RWPE1 (cell line): ENCODE measurements at regions not wholly inside any gene's neighbourhood (a gene's known extent, or its start where the extent isn't known, plus 50 kb on each side); places are given as distances from the start of the nearest gene placed in this dataset.

Experiments used
- CTCF ChIA-PET: fragments of 350-600 bp; sonication (Branson Sonifier 250); formaldehyde crosslinking; extraction: SDS; loops from one replicate; lab custom pipeline; 2021; lab: Yijun Ruan, JAX
- POLR2A ChIA-PET: fragments of 400-600 bp; formaldehyde crosslinking; extraction: SDS; loops from one replicate; lab custom pipeline; 2020; ENCODE audit warnings: antibody characterized with exemption; ENCODE audit not compliant: low non-redundant PET; lab: Yijun Ruan, JAX
- DNase-seq: peaks from one replicate; pipeline ENCODE4 v3.0.0; 2012; ENCODE audit warnings: low spot score
- H3K27ac ChIP-seq: fragments of 450-650 bp; 2 replicates; pipeline ENCODE4 v1.5.1; 2017
- TF ChIP-seq, protein P1 (sequence below): fragments of 450-650 bp; conservative IDR thresholded peaks from 2 replicates; pipeline ENCODE4 v1.5.1; 2017; ENCODE audit warnings: low read depth, mild to moderate bottlenecking

GRCh38 chr14:66311058-66311457 is 175.1 kb upstream of the CCDC196 start:
- no peak overlapping the region for H3K27ac ChIP-seq
- DNase-seq = no peak

GRCh38 chr14:66311990-66312389 is 174.2 kb upstream of the CCDC196 start:
- TF ChIP-seq, protein P1, sequence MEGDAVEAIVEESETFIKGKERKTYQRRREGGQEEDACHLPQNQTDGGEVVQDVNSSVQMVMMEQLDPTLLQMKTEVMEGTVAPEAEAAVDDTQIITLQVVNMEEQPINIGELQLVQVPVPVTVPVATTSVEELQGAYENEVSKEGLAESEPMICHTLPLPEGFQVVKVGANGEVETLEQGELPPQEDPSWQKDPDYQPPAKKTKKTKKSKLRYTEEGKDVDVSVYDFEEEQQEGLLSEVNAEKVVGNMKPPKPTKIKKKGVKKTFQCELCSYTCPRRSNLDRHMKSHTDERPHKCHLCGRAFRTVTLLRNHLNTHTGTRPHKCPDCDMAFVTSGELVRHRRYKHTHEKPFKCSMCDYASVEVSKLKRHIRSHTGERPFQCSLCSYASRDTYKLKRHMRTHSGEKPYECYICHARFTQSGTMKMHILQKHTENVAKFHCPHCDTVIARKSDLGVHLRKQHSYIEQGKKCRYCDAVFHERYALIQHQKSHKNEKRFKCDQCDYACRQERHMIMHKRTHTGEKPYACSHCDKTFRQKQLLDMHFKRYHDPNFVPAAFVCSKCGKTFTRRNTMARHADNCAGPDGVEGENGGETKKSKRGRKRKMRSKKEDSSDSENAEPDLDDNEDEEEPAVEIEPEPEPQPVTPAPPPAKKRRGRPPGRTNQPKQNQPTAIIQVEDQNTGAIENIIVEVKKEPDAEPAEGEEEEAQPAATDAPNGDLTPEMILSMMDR = no peak
- ChIA-PET POLR2A (no interaction called here), CTCF (no interaction called here)
- no peak for DNase-seq
- no peak overlapping the region for H3K27ac ChIP-seq

More at GRCh38 chr14:66311058-66311457, 175.1 kb upstream of the CCDC196 start:
- POLR2A ChIA-PET = no interaction called here
- CTCF ChIA-PET = no interaction called here
- TF ChIP-seq, protein P1 = no peak

GRCh38 chr14:66312451-66312850 is 173.7 kb upstream of the CCDC196 start:
- POLR2A ChIA-PET = no interaction called here
- DNase-seq = no peak
- H3K27ac ChIP-seq = no peak overlapping the region
- CTCF ChIA-PET = no interaction called here
- TF ChIP-seq, protein P1 = no peak

GRCh38 chr14:66315098-66315497 is 171.1 kb upstream of the CCDC196 start:
- ChIA-PET CTCF (no interaction called here), POLR2A (no interaction called here)
- no peak overlapping the region for H3K27ac ChIP-seq
- TF ChIP-seq, protein P1 = no peak
- DNase-seq = no peak

GRCh38 chr14:66315548-66315947 is 170.6 kb upstream of the CCDC196 start:
- H3K27ac ChIP-seq = no peak overlapping the region
- ChIA-PET POLR2A (no interaction called here), CTCF (no interaction called here)
- TF ChIP-seq, protein P1 = no peak
- DNase-seq = no peak

DNA sequence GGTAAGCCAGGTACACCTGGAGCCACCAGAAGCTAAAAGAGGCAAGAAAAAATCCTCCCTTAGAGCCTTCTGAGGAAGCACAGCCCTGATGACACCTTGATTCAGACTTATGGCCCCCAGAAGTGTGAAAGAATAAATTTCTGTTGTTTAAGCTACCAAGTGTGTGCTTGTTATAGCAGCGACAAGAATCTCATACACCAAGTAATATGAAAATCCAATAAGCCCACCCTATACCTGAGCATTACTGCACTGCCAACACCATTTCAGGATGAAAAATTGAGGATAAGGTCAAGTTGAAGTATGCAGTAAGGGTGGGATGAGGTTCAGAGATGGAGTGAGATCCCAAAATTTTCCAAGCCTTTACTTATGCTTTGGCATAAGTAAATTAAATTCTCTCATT is 163.6 kb upstream of the CCDC196 start:
- ChIA-PET POLR2A (no interaction called here), CTCF (no interaction called here)
- H3K27ac ChIP-seq = no peak overlapping the region
- DNase-seq = no peak
- TF ChIP-seq, protein P1 = no peak
